Neural progenitor cell (in vitro differentiated cells): ENCODE measurements at regions not wholly inside any gene's neighbourhood (a gene's known extent, or its start where the extent isn't known, plus 50 kb on each side); places are given as distances from the start of the nearest gene placed in this dataset.

Source experiments
- EZH2phosphoT487 ChIP-seq: fragments of 200-600 bp; sonication (generic); IDR thresholded peaks from 2 replicates; pipeline ENCODE4 v1.6.1; 2017; ENCODE audit warnings: antibody characterized with exemption
- TF ChIP-seq, protein P1 (sequence below): fragments of 200-600 bp; sonication (generic); IDR thresholded peaks from 2 replicates; pipeline ENCODE4 v1.5.1; 2017; ENCODE audit warnings: antibody characterized with exemption, mild to moderate bottlenecking

- TF ChIP-seq, protein P1, sequence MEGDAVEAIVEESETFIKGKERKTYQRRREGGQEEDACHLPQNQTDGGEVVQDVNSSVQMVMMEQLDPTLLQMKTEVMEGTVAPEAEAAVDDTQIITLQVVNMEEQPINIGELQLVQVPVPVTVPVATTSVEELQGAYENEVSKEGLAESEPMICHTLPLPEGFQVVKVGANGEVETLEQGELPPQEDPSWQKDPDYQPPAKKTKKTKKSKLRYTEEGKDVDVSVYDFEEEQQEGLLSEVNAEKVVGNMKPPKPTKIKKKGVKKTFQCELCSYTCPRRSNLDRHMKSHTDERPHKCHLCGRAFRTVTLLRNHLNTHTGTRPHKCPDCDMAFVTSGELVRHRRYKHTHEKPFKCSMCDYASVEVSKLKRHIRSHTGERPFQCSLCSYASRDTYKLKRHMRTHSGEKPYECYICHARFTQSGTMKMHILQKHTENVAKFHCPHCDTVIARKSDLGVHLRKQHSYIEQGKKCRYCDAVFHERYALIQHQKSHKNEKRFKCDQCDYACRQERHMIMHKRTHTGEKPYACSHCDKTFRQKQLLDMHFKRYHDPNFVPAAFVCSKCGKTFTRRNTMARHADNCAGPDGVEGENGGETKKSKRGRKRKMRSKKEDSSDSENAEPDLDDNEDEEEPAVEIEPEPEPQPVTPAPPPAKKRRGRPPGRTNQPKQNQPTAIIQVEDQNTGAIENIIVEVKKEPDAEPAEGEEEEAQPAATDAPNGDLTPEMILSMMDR: no peak
- TF ChIP-seq EZH2phosphoT487: no peak
Observed at GRCh38 chr22:48653929-48654328, 1173.7 kb downstream of the BRD1 start.
